NCI-H2107 (cell line): ENCODE measurements at regions not wholly inside any gene's neighbourhood (a gene's known extent, or its start where the extent isn't known, plus 50 kb on each side); places are given as distances from the start of the nearest gene placed in this dataset.
"Not testable (repeated sequence)": the region's sequence is repeated elsewhere in the genome, so short reads cannot be mapped to it uniquely, and the experiment has no call there.

Source experiments
- DNase-seq: peaks from one replicate; lab custom pipeline; 2025; lab: John Stamatoyannopoulos, UW

GRCh38 chr6:99668036-99668705, 61.5 kb downstream of the PRDM13 start:
- peak; percentile 52 for DNase-seq

GRCh38 chr6:99689916-99690685, 83.5 kb downstream of the PRDM13 start:
- no peak for DNase-seq

- DNase-seq, result not testable (repeated sequence)
Measured at GRCh38 chr6:99702287-99702686, 95.7 kb downstream of the PRDM13 start.

- DNase-seq, result no peak
Measured at GRCh38 chr6:99709062-99709461, 102.4 kb downstream of the PRDM13 start.

- no peak for DNase-seq
Measured at GRCh38 chr6:99711302-99711701, 104.7 kb downstream of the PRDM13 start.

- no peak for DNase-seq
Measured at GRCh38 chr6:99711925-99712324, 105.3 kb downstream of the PRDM13 start.

- DNase-seq, result no peak
Measured at GRCh38 chr6:99712519-99712918, 105.9 kb downstream of the PRDM13 start.

- not testable (repeated sequence) for DNase-seq
Measured at GRCh38 chr6:99722043-99722442, 115.4 kb downstream of the PRDM13 start.

GRCh38 chr6:99730237-99730636, 123.6 kb downstream of the PRDM13 start:
- not testable (repeated sequence) for DNase-seq

- no peak for DNase-seq
Measured at GRCh38 chr6:99736302-99736701, 129.7 kb downstream of the PRDM13 start.

GRCh38 chr6:99739526-99739925, 132.9 kb downstream of the PRDM13 start:
- DNase-seq, result no peak

- DNase-seq, result no peak
Measured at GRCh38 chr6:99741092-99741491, 134.5 kb downstream of the PRDM13 start.

- no peak for DNase-seq
Measured at GRCh38 chr6:99743647-99744046, 137.0 kb downstream of the PRDM13 start.

- DNase-seq, result no peak
Measured at GRCh38 chr6:99745651-99746050, 139.0 kb downstream of the PRDM13 start.

- DNase-seq, result peak; percentile 50
Measured at GRCh38 chr6:99746261-99746895, 139.7 kb downstream of the PRDM13 start.

GRCh38 chr6:99761711-99762110, 155.1 kb downstream of the PRDM13 start:
- DNase-seq, result no peak

- DNase-seq, result no peak
Measured at GRCh38 chr6:99768166-99768565, 161.5 kb downstream of the PRDM13 start.

- no peak for DNase-seq
Measured at GRCh38 chr6:99779631-99780555, 173.3 kb downstream of the PRDM13 start.

- no peak for DNase-seq
Measured at GRCh38 chr6:99780556-99780885, 173.9 kb downstream of the PRDM13 start.

GRCh38 chr6:99789767-99790166, 183.1 kb downstream of the PRDM13 start:
- DNase-seq, result no peak

GRCh38 chr6:99790679-99791078, 184.0 kb downstream of the PRDM13 start:
- no peak for DNase-seq

- no peak for DNase-seq
Measured at GRCh38 chr6:99801805-99802204, 192.2 kb downstream of the MCHR2 start.
